K562 (cell line): ENCODE measurements at regions not wholly inside any gene's neighbourhood (a gene's known extent, or its start where the extent isn't known, plus 50 kb on each side); places are given as distances from the start of the nearest gene placed in this dataset.

Source experiments
- ATAC-seq: fragments of 200-7000 bp; cut with Tn5 transposase; 3 replicates; pipeline ENCODE4 v1.9.1; 2020; ENCODE audit warnings: moderate library complexity
- BruUV-seq: library from RNA; stranded (reverse); fragments of 400-500 nt; replicated peaks from 2 replicates; lab custom pipeline; 2021; lab: Mats Ljungman, UMichigan
- CTCF ChIA-PET: fragments of 300-600 bp; formaldehyde crosslinking; extraction: SDS; loops from one replicate; lab custom pipeline; 2021; ENCODE audit warnings: low intra/inter-chr PET ratio; lab: Yijun Ruan, JAX
- POLR2A ChIA-PET: fragments of 300-600, 350-650 bp; sonication (Branson Sonifier 250); formaldehyde crosslinking; extraction: SDS; loops from one replicate; lab custom pipeline; 2021; ENCODE audit warnings: antibody characterized with exemption, inconsistent platforms; lab: Yijun Ruan, JAX
- DNase-seq, 4 experiments: peaks; one replicate each; pipeline versions ENCODE4 v3.0.0 to v3.0.0-alpha.2; 2011 to 2018; ENCODE audit warnings: low spot score in 3 of 4, mixed read lengths in 3 of 4; ENCODE audit errors: extremely low read depth in 1 of 4
- FAIRE-seq: peaks from 2 replicates; lab custom pipeline; 2011; peaks lifted over from hg19 to GRCh38; lab: Jason Lieb, UNC
- H2AFZ ChIP-seq: 2 replicates; pipeline ENCODE4 v1.6.0; 2011; ENCODE audit warnings: low read depth, low read length, control low read depth, inconsistent platforms
- H3K27ac ChIP-seq: fragments of 200-600 bp; 3 replicates; pipeline ENCODE4 v1.8.0; 2011; ENCODE audit warnings: low read depth, mild to moderate bottlenecking, control low read depth, inconsistent platforms, low read length, moderate library complexity, mixed read lengths; ENCODE audit errors: extremely low read depth
- H3K27me3 ChIP-seq, 2 experiments: fragments of 300-600 bp in 1 of 2; 2 replicates in 1 of 2; 3 replicates in 1 of 2; pipeline versions ENCODE4 v1.6.0 to v1.8.0; 2011; ENCODE audit warnings: inconsistent platforms in 2 of 2, low read length in 2 of 2, mild to moderate bottlenecking in 1 of 2, mixed read lengths in 1 of 2, moderate library complexity in 1 of 2; ENCODE audit not compliant: control insufficient read depth in 2 of 2, insufficient read depth in 2 of 2
- H3K36me3 ChIP-seq: fragments of 300-600 bp; 3 replicates; pipeline ENCODE4 v1.8.0; 2011; ENCODE audit warnings: mild to moderate bottlenecking, low read length, inconsistent platforms; ENCODE audit not compliant: control insufficient read depth, insufficient read depth
- H3K4me1 ChIP-seq, 2 experiments: fragments of 200-600 bp in 1 of 2; replicated peaks in 1 of 2; 2 replicates in 1 of 2; 3 replicates in 1 of 2; pipeline versions ENCODE4 v1.5.1 to v1.8.0; 2011; ENCODE audit warnings: inconsistent platforms in 2 of 2, low read length in 2 of 2, mild to moderate bottlenecking in 1 of 2, mixed read lengths in 1 of 2, moderate library complexity in 1 of 2; ENCODE audit not compliant: control insufficient read depth in 2 of 2, insufficient read depth in 2 of 2
- H3K4me2 ChIP-seq: 2 replicates; pipeline ENCODE4 v1.6.1; 2011; ENCODE audit warnings: low read length, control low read depth, inconsistent platforms, mixed read lengths; ENCODE audit not compliant: insufficient read depth
- H3K4me3 ChIP-seq: fragments of 200-600 bp; sonication (generic), shearing (Covaris generic); 2 replicates; pipeline ENCODE4 v1.5.1; 2016; ENCODE audit warnings: control low read depth, inconsistent platforms
- H3K79me2 ChIP-seq: fragments of 200-600 bp; 3 replicates; pipeline ENCODE4 v1.8.0; 2011; ENCODE audit warnings: low read length, inconsistent platforms; ENCODE audit not compliant: control insufficient read depth, insufficient read depth
- H3K9ac ChIP-seq, 2 experiments: 2 replicates each; pipeline versions ENCODE4 v1.6.0 to v1.6.1; 2011; ENCODE audit warnings: low read depth in 2 of 2, low read length in 2 of 2, control low read depth in 1 of 2, inconsistent platforms in 1 of 2, mild to moderate bottlenecking in 1 of 2, mixed read lengths in 1 of 2; ENCODE audit not compliant: insufficient read depth in 1 of 2
- H3K9me1 ChIP-seq: one replicate; pipeline ENCODE4 v1.6.0; 2011; ENCODE audit warnings: inconsistent platforms, mild to moderate bottlenecking, low read length, moderate library complexity; ENCODE audit not compliant: control insufficient read depth, insufficient read depth
- H3K9me3 ChIP-seq: replicated peaks from 2 replicates; pipeline ENCODE4 v1.5.1; 2011; ENCODE audit warnings: low read depth, low read length, inconsistent platforms; ENCODE audit not compliant: control insufficient read depth, insufficient read depth
- H4K20me1 ChIP-seq: replicated peaks from 2 replicates; pipeline ENCODE4 v1.6.1; 2011; ENCODE audit warnings: low read length, inconsistent platforms, mixed read lengths; ENCODE audit not compliant: control insufficient read depth, insufficient read depth
- CEBPB ChIP-seq: fragments of 450-650 bp; IDR thresholded peaks from 2 replicates; pipeline ENCODE4 v1.6.1; 2016; ENCODE audit warnings: missing genetic modification characterization, missing compliant biosample characterization
- EP400 ChIP-seq: fragments of 450-650 bp; IDR thresholded peaks from 2 replicates; pipeline ENCODE4 v1.6.1; 2017; ENCODE audit warnings: antibody characterized with exemption, mild to moderate bottlenecking, moderate library complexity
- GTF2A2 ChIP-seq: IDR thresholded peaks from 2 replicates; pipeline ENCODE4 v1.6.1; 2016; ENCODE audit warnings: mild to moderate bottlenecking, missing genetic modification characterization, missing compliant biosample characterization
- GTF2E2 ChIP-seq: fragments of 200-800 bp; sonication (Bioruptor generic); IDR thresholded peaks from 2 replicates; pipeline ENCODE4 v1.6.1; 2016; ENCODE audit warnings: missing genetic modification characterization, missing compliant biosample characterization
- MEIS2 ChIP-seq: fragments of 450-650 bp; IDR thresholded peaks from 2 replicates; pipeline ENCODE4 v1.6.1; 2014; ENCODE audit warnings: mild to moderate bottlenecking; ENCODE audit not compliant: partially characterized antibody
- NFE2 ChIP-seq: IDR thresholded peaks from 2 replicates; pipeline ENCODE4 v1.6.1; 2014; ENCODE audit warnings: antibody characterized with exemption, low read depth
- PML ChIP-seq: IDR thresholded peaks from 2 replicates; pipeline ENCODE4 v1.6.1; 2012; ENCODE audit warnings: low read length, inconsistent platforms
- SMAD1 ChIP-seq: fragments of 150-350 bp; IDR thresholded peaks from 2 replicates; pipeline ENCODE4 v1.6.1; 2014; ENCODE audit warnings: low read length, low read depth; ENCODE audit not compliant: partially characterized antibody
- WHSC1 ChIP-seq: IDR thresholded peaks from one replicate; pipeline ENCODE4 v1.6.1; 2012; ENCODE audit warnings: low read length, control low read depth, inconsistent platforms
- YBX1 ChIP-seq: fragments of 450-650 bp; IDR thresholded peaks from 2 replicates; pipeline ENCODE4 v1.7.1; 2016; ENCODE audit warnings: mild to moderate bottlenecking
- ZNF12 ChIP-seq: sonication (generic); formaldehyde crosslinking; IDR thresholded peaks from 2 replicates; pipeline ENCODE4 v1.4.0; 2020; ENCODE audit warnings: mild to moderate bottlenecking, missing genetic modification reagents
- WGBS: fragments of 100-300 bp; shearing (Covaris generic); methylation state at CpG from one replicate; pipeline ENCODE4 v1.1.6; 2016; ENCODE audit warnings: low coverage, mixed read lengths; ENCODE audit not compliant: insufficient coverage; ENCODE audit errors: missing lambda C conversion rate; 5-methylcytosine and 5-hydroxymethylcytosine counted together
- in situ Hi-C: fragments of 300-500 bp; cut with MboI; formaldehyde crosslinking; loops from 4 replicates; pipeline ENCODE4 v1.15.0; 2018; ENCODE audit warnings: inconsistent platforms, mixed read lengths
- intact Hi-C: fragments of 100-400 bp; cut with micrococcal nuclease; formaldehyde crosslinking; loops from 2 replicates; pipeline ENCODE4 v1.14.2; 2022
- TF ChIP-seq, protein P1 (sequence below): fragments of 250-450 bp; sonication (Bioruptor Pico); IDR thresholded peaks from 2 replicates; pipeline ENCODE4 v1.4.0; 2020; ENCODE audit warnings: mild to moderate bottlenecking, moderate library complexity
- TF ChIP-seq, protein P2 (sequence below): sonication (generic); formaldehyde crosslinking; IDR thresholded peaks from 2 replicates; pipeline ENCODE4 v1.8.0; 2022; ENCODE audit warnings: mild to moderate bottlenecking, missing genetic modification reagents

DNA sequence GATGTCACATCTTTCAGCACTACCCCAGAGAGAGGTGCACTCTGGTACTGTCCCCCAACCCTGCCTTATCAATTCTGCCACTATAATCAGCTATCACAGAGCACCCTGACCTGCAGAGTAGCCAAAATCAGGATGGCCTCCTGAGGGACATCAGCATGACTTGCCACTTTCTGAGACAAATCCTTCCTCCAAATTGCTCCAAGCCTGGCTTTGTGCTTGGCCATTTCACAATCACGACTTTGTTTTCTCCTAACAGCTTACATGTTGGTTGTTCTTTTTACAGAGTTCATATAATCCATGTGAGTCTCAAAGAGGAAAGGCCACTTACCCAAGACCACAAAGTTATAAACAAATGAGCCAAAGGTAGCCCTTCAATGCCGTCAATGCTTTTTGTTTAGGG is 449.0 kb upstream of the CDH5 start:
- no peak overlapping the region for H3K9ac ChIP-seq
- no peaks in the 10 kb centered on the region for H3K9me3 ChIP-seq
- in situ Hi-C loops = no loop called here
- H3K9me1 ChIP-seq = no peaks in the 10 kb centered on the region
- ATAC-seq (no peak), DNase-seq (no peak), FAIRE-seq (no peak)
- H3K4me2 ChIP-seq = no peak overlapping the region
- no peaks in the 10 kb centered on the region for H3K36me3 ChIP-seq
- H3K27me3 ChIP-seq = peaks cover 0 to 6% of the 10 kb centered on the region in 2 experiments; a peak in 2 of 5 replicates
- POLR2A ChIA-PET = interaction anchor here (0.6 to 1.0 kb wide), 2 partner anchors 11 to 49 kb away, joined by 3 read pairs; no protein-coding TSS in a partner anchor
- no peaks in the 10 kb centered on the region for H3K79me2 ChIP-seq
- H3K4me1 ChIP-seq = no peaks in the 10 kb centered on the region; a peak in 1 of 5 replicates
- H3K4me3 ChIP-seq = no peak overlapping the region
- intact Hi-C loops = no loop called here
- H2AFZ ChIP-seq = no peak overlapping the region
- H3K27ac ChIP-seq = no peak overlapping the region
- TF ChIP-seq CEBPB (tag) (peak; percentile 37), ZNF12 (no peak)
- BruUV-seq = no TSS peak
- 0% methylated on average over 2 of the region's 2 CpGs for WGBS
- CTCF ChIA-PET = no interaction called here
- H4K20me1 ChIP-seq = no peaks in the 10 kb centered on the region

DNA sequence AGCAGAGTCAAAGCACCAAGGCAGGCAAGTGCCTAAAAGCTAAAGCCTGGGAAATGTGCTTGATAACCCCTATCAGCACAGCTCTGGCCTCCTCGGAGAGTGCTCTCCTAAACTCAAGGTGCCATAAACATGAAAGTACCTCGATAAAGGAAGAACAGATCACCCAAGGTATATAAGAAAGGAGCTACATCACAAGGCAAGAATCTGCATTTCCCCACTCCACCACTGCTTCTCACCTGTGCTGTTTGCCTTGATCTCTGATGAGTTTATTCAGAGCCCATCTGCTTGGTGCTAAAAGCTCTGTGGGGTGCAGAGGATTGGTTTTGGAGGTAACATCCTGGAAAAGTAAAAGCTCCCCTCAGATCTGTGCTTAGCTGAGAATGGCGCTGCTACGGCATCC is 449.5 kb upstream of the CDH5 start:
- no peak overlapping the region for H3K4me3 ChIP-seq
- no peaks in the 10 kb centered on the region for H3K9me1 ChIP-seq
- H3K79me2 ChIP-seq = no peaks in the 10 kb centered on the region
- intact Hi-C loops = no loop called here
- ATAC-seq (no peak), DNase-seq (no peak), FAIRE-seq (no peak)
- in situ Hi-C loops = no loop called here
- H3K9ac ChIP-seq = no peak overlapping the region
- CTCF ChIA-PET = no interaction called here
- POLR2A ChIA-PET = interaction anchor here (0.6 to 1.0 kb wide), 2 partner anchors 10 to 49 kb away, joined by 3 read pairs; no protein-coding TSS in a partner anchor
- WGBS = 0% methylated on average over 4 of the region's 4 CpGs
- no TSS peak for BruUV-seq
- no peak for TF ChIP-seq GTF2A2
- TF ChIP-seq, protein P1, sequence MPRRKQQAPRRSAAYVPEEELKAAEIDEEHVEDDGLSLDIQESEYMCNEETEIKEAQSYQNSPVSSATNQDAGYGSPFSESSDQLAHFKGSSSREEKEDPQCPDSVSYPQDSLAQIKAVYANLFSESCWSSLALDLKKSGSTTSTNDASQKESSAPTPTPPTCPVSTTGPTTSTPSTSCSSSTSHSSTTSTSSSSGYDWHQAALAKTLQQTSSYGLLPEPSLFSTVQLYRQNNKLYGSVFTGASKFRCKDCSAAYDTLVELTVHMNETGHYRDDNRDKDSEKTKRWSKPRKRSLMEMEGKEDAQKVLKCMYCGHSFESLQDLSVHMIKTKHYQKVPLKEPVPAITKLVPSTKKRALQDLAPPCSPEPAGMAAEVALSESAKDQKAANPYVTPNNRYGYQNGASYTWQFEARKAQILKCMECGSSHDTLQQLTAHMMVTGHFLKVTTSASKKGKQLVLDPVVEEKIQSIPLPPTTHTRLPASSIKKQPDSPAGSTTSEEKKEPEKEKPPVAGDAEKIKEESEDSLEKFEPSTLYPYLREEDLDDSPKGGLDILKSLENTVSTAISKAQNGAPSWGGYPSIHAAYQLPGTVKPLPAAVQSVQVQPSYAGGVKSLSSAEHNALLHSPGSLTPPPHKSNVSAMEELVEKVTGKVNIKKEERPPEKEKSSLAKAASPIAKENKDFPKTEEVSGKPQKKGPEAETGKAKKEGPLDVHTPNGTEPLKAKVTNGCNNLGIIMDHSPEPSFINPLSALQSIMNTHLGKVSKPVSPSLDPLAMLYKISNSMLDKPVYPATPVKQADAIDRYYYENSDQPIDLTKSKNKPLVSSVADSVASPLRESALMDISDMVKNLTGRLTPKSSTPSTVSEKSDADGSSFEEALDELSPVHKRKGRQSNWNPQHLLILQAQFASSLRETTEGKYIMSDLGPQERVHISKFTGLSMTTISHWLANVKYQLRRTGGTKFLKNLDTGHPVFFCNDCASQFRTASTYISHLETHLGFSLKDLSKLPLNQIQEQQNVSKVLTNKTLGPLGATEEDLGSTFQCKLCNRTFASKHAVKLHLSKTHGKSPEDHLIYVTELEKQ = no peak
- no peak for TF ChIP-seq WHSC1
- no peak for TF ChIP-seq PML
- no peak for TF ChIP-seq MEIS2
- TF ChIP-seq GTF2E2 (tag) = no peak
- no peak for TF ChIP-seq YBX1
- TF ChIP-seq, protein P2, sequence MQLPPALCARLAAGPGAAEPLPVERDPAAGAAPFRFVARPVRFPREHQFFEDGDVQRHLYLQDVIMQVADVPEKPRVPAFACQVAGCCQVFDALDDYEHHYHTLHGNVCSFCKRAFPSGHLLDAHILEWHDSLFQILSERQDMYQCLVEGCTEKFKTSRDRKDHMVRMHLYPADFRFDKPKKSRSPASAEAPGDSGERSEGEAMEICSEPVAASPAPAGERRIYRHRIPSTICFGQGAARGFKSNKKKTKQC = no peak
- TF ChIP-seq NFE2 = no peak
- TF ChIP-seq SMAD1 = no peak
- no peak for TF ChIP-seq EP400
- H3K36me3 ChIP-seq = no peaks in the 10 kb centered on the region
- H3K27me3 ChIP-seq = peaks cover 0 to 6% of the 10 kb centered on the region in 2 experiments; a peak in 2 of 5 replicates
- no peaks in the 10 kb centered on the region for H4K20me1 ChIP-seq
- H3K4me2 ChIP-seq = no peak overlapping the region
- no peaks in the 10 kb centered on the region; a peak in 1 of 5 replicates for H3K4me1 ChIP-seq
- no peak overlapping the region for H3K27ac ChIP-seq
- H2AFZ ChIP-seq = no peak overlapping the region
- H3K9me3 ChIP-seq = no peaks in the 10 kb centered on the region
